Testis (tissue), 2 donors: ENCODE measurements at regions not wholly inside any gene's neighbourhood (a gene's known extent, or its start where the extent isn't known, plus 50 kb on each side); places are given as distances from the start of the nearest gene placed in this dataset.

Experiments used
- CTCF ChIP-seq, 3 experiments: fragments of 450-650 bp in 2 of 3; fragments of 200-600 bp in 1 of 3; sonication (generic) in 1 of 3; IDR thresholded peaks; one replicate each; pipeline ENCODE4 v1.5.1; 2016 to 2019; ENCODE audit warnings: antibody characterized with exemption in 3 of 3, mild to moderate bottlenecking in 2 of 3, moderate library complexity in 1 of 3
- POLR2A ChIP-seq: fragments of 450-650 bp; IDR thresholded peaks from one replicate; pipeline ENCODE4 v1.6.1; 2017; ENCODE audit warnings: antibody characterized with exemption, mild to moderate bottlenecking, moderate library complexity

- no peak for TF ChIP-seq CTCF (IDR thresholded peaks at IDR 0.05)
- TF ChIP-seq POLR2A = no peak
These were observed 533.4 kb downstream of the MATN1 start for GRCh38 chr1:30189818-30190500.
